Esophagus muscularis mucosa (tissue), 3 donors: ENCODE measurements at regions not wholly inside any gene's neighbourhood (a gene's known extent, or its start where the extent isn't known, plus 50 kb on each side); places are given as distances from the start of the nearest gene placed in this dataset.

ENCODE experiments used
- POLR2A ChIP-seq: fragments of 450-650 bp; IDR thresholded peaks from one replicate; pipeline ENCODE4 v1.6.1; 2017; ENCODE audit warnings: antibody characterized with exemption, moderate library complexity, mild to moderate bottlenecking, low read depth
- POLR2AphosphoS5 ChIP-seq, 2 donors: sonication (generic); formaldehyde crosslinking; IDR thresholded peaks; one replicate each; pipeline ENCODE4 v1.6.1; 2017; ENCODE audit warnings: antibody characterized with exemption in 2 of 2
- TF ChIP-seq, protein P1 (sequence below), 3 experiments: fragments of 200-600 bp in 2 of 3; fragments of 450-650 bp in 1 of 3; sonication (generic) in 2 of 3; IDR thresholded peaks; one replicate each; pipeline ENCODE4 v1.5.1; 2017 to 2019; ENCODE audit warnings: antibody characterized with exemption in 3 of 3, mild to moderate bottlenecking in 2 of 3, moderate library complexity in 1 of 3

DNA sequence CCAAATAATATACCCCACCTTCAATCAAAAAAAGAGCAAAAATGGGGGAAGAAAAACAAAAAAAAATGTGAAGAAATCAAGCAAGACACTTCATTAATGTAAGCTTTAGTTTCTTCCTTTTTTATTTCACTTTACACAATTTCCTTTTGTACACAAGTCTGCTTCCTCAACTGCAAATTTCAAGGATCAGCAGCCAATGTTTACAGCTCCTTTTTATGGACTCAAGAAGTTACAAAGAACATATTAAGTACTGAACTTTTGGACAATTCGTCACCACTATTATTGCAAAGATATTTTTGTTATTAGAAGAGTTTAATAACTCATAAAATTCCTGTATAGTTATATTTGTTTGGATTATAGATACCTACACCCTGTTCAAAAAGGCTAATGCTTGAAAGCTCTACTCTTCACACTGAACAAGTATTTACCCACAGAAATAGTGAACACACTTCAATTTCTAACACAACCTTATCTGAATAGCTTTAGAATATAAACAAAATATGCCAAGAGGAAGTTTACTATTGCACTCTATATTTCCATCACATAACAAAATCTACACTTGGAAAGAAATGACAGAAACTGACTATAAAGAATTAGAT lies 658.7 kb upstream of the CNTNAP5 start:
- no peak for TF ChIP-seq POLR2AphosphoS5 (IDR thresholded peaks at IDR 0.05)
- TF ChIP-seq, protein P1, sequence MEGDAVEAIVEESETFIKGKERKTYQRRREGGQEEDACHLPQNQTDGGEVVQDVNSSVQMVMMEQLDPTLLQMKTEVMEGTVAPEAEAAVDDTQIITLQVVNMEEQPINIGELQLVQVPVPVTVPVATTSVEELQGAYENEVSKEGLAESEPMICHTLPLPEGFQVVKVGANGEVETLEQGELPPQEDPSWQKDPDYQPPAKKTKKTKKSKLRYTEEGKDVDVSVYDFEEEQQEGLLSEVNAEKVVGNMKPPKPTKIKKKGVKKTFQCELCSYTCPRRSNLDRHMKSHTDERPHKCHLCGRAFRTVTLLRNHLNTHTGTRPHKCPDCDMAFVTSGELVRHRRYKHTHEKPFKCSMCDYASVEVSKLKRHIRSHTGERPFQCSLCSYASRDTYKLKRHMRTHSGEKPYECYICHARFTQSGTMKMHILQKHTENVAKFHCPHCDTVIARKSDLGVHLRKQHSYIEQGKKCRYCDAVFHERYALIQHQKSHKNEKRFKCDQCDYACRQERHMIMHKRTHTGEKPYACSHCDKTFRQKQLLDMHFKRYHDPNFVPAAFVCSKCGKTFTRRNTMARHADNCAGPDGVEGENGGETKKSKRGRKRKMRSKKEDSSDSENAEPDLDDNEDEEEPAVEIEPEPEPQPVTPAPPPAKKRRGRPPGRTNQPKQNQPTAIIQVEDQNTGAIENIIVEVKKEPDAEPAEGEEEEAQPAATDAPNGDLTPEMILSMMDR (IDR thresholded peaks at IDR 0.05), result no peak
- TF ChIP-seq POLR2A, result no peak
